ENCODE measurements at regions not wholly inside any gene's neighbourhood (a gene's known extent, or its start where the extent isn't known, plus 50 kb on each side); places are given as distances from the start of the nearest gene placed in this dataset.
A peak's percentile ranks its signal among the peaks of the same experiment; 100 is the strongest.

GRCh38 chr12:97943359-97943758 is 480.8 kb downstream of the RMST start:
- Histone ChIP-seq H2BK5ac (ENCODE audit: low read length) (no peak overlapping the region), H3K27me3 (ENCODE audit: insufficient read depth, low read length, poor library complexity) (no peaks in the 10 kb centered on the region), H2BK15ac (replicated peaks; ENCODE audit: low read depth) (no peak overlapping the region), H3K23ac (ENCODE audit: low read length) (no peak overlapping the region), H3K4me2 (ENCODE audit: low read length) (no peak overlapping the region), H3K79me1 (ENCODE audit: low read length) (no peaks in the 10 kb centered on the region), H2BK120ac (ENCODE audit: low read depth, low read length) (no peak overlapping the region), H2AK5ac (ENCODE audit: low read length) (no peak overlapping the region), H4K8ac (ENCODE audit: low read depth, low read length) (no peak overlapping the region), H3K36me3 (ENCODE audit: control insufficient read depth, insufficient read depth, low read length) (no peaks in the 10 kb centered on the region), H3K4me3 (ENCODE audit: low read length) (no peak overlapping the region), H3K56ac (ENCODE audit: low read length) (no peak overlapping the region), H3K4me1 (ENCODE audit: control insufficient read depth, low read depth, low read length) (no peaks in the 10 kb centered on the region), H3K27ac (ENCODE audit: low read depth, low read length) (no peak overlapping the region), H3K79me2 (ENCODE audit: control insufficient read depth, insufficient read depth, low read length) (no peaks in the 10 kb centered on the region), H4K5ac (ENCODE audit: low read length) (no peak overlapping the region), H3K4ac (ENCODE audit: low read depth, low read length) (no peak overlapping the region), H3K18ac (ENCODE audit: low read length) (no peak overlapping the region), H3K9ac (ENCODE audit: low read length) (no peak overlapping the region)
- DNase-seq, result no peak
- no CpG with 5 or more reads among the region's 1 CpG for WGBS (ENCODE audit: extremely low coverage, insufficient coverage, low lambda C conversion rate)

DNA sequence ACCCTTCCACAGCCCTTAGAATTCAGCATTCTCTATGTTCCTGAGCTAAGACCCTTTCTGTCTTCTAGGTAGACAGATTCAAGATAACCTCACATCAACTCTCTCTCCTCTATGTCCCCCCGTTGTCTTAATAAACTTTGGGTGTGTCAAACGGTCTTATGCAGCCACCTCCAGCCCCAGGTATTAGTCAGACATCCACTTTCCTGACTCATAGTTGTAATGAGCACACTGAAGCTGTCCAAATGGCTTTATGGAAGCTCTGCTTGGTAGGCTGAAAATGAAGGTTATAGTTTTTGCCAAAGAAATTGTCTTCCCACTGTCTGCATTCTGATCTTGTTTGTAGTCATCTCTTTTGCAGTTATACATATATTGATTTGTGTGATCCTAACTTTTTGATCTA is 482.0 kb downstream of the RMST start:
- no CpG with 5 or more reads among the region's 2 CpGs for WGBS (ENCODE audit: extremely low coverage, insufficient coverage, low lambda C conversion rate)

GRCh38 chr12:97946701-97947100 is 484.1 kb downstream of the RMST start:
- H3K27ac ChIP-seq (ENCODE audit: low read depth, low read length), result no peak overlapping the region
- no peak overlapping the region for H4K5ac ChIP-seq (ENCODE audit: low read length)

More for the DNA sequence above, 482.0 kb downstream of the RMST start:
- Histone ChIP-seq H2AK5ac (ENCODE audit: low read length) (no peak overlapping the region), H2BK5ac (ENCODE audit: low read length) (no peak overlapping the region), H3K27me3 (ENCODE audit: insufficient read depth, low read length, poor library complexity) (no peaks in the 10 kb centered on the region), H3K9ac (ENCODE audit: low read length) (no peak overlapping the region), H3K23ac (ENCODE audit: low read length) (no peak overlapping the region), H3K79me1 (ENCODE audit: low read length) (no peaks in the 10 kb centered on the region), H4K5ac (ENCODE audit: low read length) (no peak overlapping the region), H2BK120ac (ENCODE audit: low read depth, low read length) (no peak overlapping the region), H4K8ac (ENCODE audit: low read depth, low read length) (no peak overlapping the region), H3K27ac (ENCODE audit: low read depth, low read length) (no peak overlapping the region), H3K4me2 (ENCODE audit: low read length) (no peak overlapping the region), H3K18ac (ENCODE audit: low read length) (no peak overlapping the region), H3K4me3 (ENCODE audit: low read length) (no peak overlapping the region), H3K56ac (ENCODE audit: low read length) (no peak overlapping the region), H3K36me3 (ENCODE audit: control insufficient read depth, insufficient read depth, low read length) (no peaks in the 10 kb centered on the region), H3K79me2 (ENCODE audit: control insufficient read depth, insufficient read depth, low read length) (no peaks in the 10 kb centered on the region), H3K4ac (ENCODE audit: low read depth, low read length) (no peak overlapping the region), H2BK15ac (replicated peaks; ENCODE audit: low read depth) (no peak overlapping the region), H3K4me1 (ENCODE audit: control insufficient read depth, low read depth, low read length) (no peaks in the 10 kb centered on the region)
- DNase-seq, result no peak

DNA sequence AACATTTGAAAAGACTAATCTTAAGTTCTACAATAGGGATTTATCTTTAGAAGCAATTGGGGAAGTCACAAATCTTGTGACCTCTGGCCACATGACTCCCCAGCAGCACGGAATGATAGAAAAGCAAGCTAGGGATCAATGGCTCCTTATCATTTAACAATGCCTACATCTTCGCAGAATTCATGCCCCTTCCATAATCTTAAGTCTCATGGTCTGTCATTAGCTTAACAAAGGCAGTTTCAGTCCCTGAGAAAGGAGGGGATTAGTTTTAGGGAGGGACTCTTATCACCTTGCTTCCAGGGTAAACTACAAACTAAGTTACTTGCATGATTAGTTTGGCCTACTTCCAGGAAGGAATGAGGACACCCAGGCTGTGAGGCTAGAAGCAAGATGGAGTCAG is 486.0 kb downstream of the RMST start:
- peak; percentile 70 for DNase-seq
- Histone ChIP-seq H3K36me3 (ENCODE audit: control insufficient read depth, insufficient read depth, low read length) (no peaks in the 10 kb centered on the region), H2BK5ac (ENCODE audit: low read length) (no peak overlapping the region), H3K27ac (ENCODE audit: low read depth, low read length) (no peak overlapping the region), H3K4ac (ENCODE audit: low read depth, low read length) (no peak overlapping the region), H2AK5ac (ENCODE audit: low read length) (no peak overlapping the region), H3K56ac (ENCODE audit: low read length) (no peak overlapping the region), H3K27me3 (ENCODE audit: insufficient read depth, low read length, poor library complexity) (no peaks in the 10 kb centered on the region), H3K4me1 (ENCODE audit: control insufficient read depth, low read depth, low read length) (no peaks in the 10 kb centered on the region), H4K8ac (ENCODE audit: low read depth, low read length) (no peak overlapping the region), H4K5ac (ENCODE audit: low read length) (no peak overlapping the region), H3K4me3 (ENCODE audit: low read length) (no peak overlapping the region), H3K18ac (ENCODE audit: low read length) (no peak overlapping the region), H3K4me2 (ENCODE audit: low read length) (no peak overlapping the region), H3K23ac (ENCODE audit: low read length) (no peak overlapping the region), H3K79me1 (ENCODE audit: low read length) (no peaks in the 10 kb centered on the region), H3K9ac (ENCODE audit: low read length) (no peak overlapping the region), H3K79me2 (ENCODE audit: control insufficient read depth, insufficient read depth, low read length) (no peaks in the 10 kb centered on the region), H2BK120ac (ENCODE audit: low read depth, low read length) (no peak overlapping the region), H2BK15ac (replicated peaks; ENCODE audit: low read depth) (no peak overlapping the region)
- WGBS (ENCODE audit: extremely low coverage, insufficient coverage, low lambda C conversion rate), result no CpG with 5 or more reads among the region's 2 CpGs

More at GRCh38 chr12:97946701-97947100, 484.1 kb downstream of the RMST start:
- Histone ChIP-seq H3K27me3 (ENCODE audit: insufficient read depth, low read length, poor library complexity) (no peaks in the 10 kb centered on the region), H3K9ac (ENCODE audit: low read length) (no peak overlapping the region), H3K18ac (ENCODE audit: low read length) (no peak overlapping the region), H3K4me2 (ENCODE audit: low read length) (no peak overlapping the region), H2BK15ac (replicated peaks; ENCODE audit: low read depth) (no peak overlapping the region), H2AK5ac (ENCODE audit: low read length) (no peak overlapping the region), H3K23ac (ENCODE audit: low read length) (no peak overlapping the region), H3K79me1 (ENCODE audit: low read length) (no peaks in the 10 kb centered on the region), H3K4me1 (ENCODE audit: control insufficient read depth, low read depth, low read length) (no peaks in the 10 kb centered on the region), H3K79me2 (ENCODE audit: control insufficient read depth, insufficient read depth, low read length) (no peaks in the 10 kb centered on the region), H2BK5ac (ENCODE audit: low read length) (no peak overlapping the region), H3K4ac (ENCODE audit: low read depth, low read length) (no peak overlapping the region), H3K4me3 (ENCODE audit: low read length) (no peak overlapping the region), H2BK120ac (ENCODE audit: low read depth, low read length) (no peak overlapping the region), H4K8ac (ENCODE audit: low read depth, low read length) (no peak overlapping the region), H3K36me3 (ENCODE audit: control insufficient read depth, insufficient read depth, low read length) (no peaks in the 10 kb centered on the region), H3K56ac (ENCODE audit: low read length) (no peak overlapping the region)
- no peak for DNase-seq
- WGBS (ENCODE audit: extremely low coverage, insufficient coverage, low lambda C conversion rate), result no CpG with 5 or more reads among the region's 1 CpG

DNA sequence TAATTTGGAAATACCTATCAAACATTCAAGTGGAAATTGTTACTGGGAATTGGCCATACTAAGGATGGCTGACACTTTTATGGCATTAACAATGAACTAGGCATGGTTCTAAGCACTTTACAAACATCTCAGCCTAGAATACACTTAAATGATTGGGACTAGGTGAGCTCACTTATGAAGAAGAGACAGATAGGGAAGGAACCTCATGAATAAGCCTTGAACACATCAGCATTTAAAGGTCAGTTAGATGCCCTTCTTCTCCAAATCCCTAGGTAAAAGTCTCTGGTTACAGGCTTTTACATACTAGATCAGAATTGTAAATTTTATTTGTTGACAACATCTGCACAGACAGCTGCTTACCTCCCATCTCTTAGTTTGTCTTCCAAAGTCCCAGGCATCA is 488.6 kb downstream of the RMST start:
- Histone ChIP-seq H3K4me3 (ENCODE audit: low read length) (no peak overlapping the region), H3K18ac (ENCODE audit: low read length) (no peak overlapping the region), H2BK15ac (replicated peaks; ENCODE audit: low read depth) (no peak overlapping the region), H3K56ac (ENCODE audit: low read length) (no peak overlapping the region), H3K79me1 (ENCODE audit: low read length) (no peaks in the 10 kb centered on the region), H3K27ac (ENCODE audit: low read depth, low read length) (no peak overlapping the region), H3K4ac (ENCODE audit: low read depth, low read length) (no peak overlapping the region), H2BK120ac (ENCODE audit: low read depth, low read length) (no peak overlapping the region), H3K27me3 (ENCODE audit: insufficient read depth, low read length, poor library complexity) (no peaks in the 10 kb centered on the region), H2BK5ac (ENCODE audit: low read length) (no peak overlapping the region), H3K4me2 (ENCODE audit: low read length) (no peak overlapping the region), H3K23ac (ENCODE audit: low read length) (no peak overlapping the region), H4K5ac (ENCODE audit: low read length) (no peak overlapping the region), H2AK5ac (ENCODE audit: low read length) (no peak overlapping the region), H3K79me2 (ENCODE audit: control insufficient read depth, insufficient read depth, low read length) (no peaks in the 10 kb centered on the region), H3K4me1 (ENCODE audit: control insufficient read depth, low read depth, low read length) (no peaks in the 10 kb centered on the region), H3K9ac (ENCODE audit: low read length) (no peak overlapping the region), H3K36me3 (ENCODE audit: control insufficient read depth, insufficient read depth, low read length) (no peaks in the 10 kb centered on the region), H4K8ac (ENCODE audit: low read depth, low read length) (no peak overlapping the region)
- no peak for DNase-seq

- no peak overlapping the region for H2BK120ac ChIP-seq (ENCODE audit: low read depth, low read length)
- no peak overlapping the region for H3K27ac ChIP-seq (ENCODE audit: low read depth, low read length)
Measured at GRCh38 chr12:97951717-97952116, 489.1 kb downstream of the RMST start.

More at GRCh38 chr12:97951717-97952116, 489.1 kb downstream of the RMST start:
- Histone ChIP-seq H3K36me3 (ENCODE audit: control insufficient read depth, insufficient read depth, low read length) (no peaks in the 10 kb centered on the region), H3K56ac (ENCODE audit: low read length) (no peak overlapping the region), H3K4me2 (ENCODE audit: low read length) (no peak overlapping the region), H4K8ac (ENCODE audit: low read depth, low read length) (no peak overlapping the region), H3K18ac (ENCODE audit: low read length) (no peak overlapping the region), H3K4me1 (ENCODE audit: control insufficient read depth, low read depth, low read length) (no peaks in the 10 kb centered on the region), H4K5ac (ENCODE audit: low read length) (no peak overlapping the region), H3K9ac (ENCODE audit: low read length) (no peak overlapping the region), H2AK5ac (ENCODE audit: low read length) (no peak overlapping the region), H3K27me3 (ENCODE audit: insufficient read depth, low read length, poor library complexity) (no peaks in the 10 kb centered on the region), H3K23ac (ENCODE audit: low read length) (no peak overlapping the region), H3K79me2 (ENCODE audit: control insufficient read depth, insufficient read depth, low read length) (no peaks in the 10 kb centered on the region), H2BK15ac (replicated peaks; ENCODE audit: low read depth) (no peak overlapping the region), H3K79me1 (ENCODE audit: low read length) (no peaks in the 10 kb centered on the region), H3K4me3 (ENCODE audit: low read length) (no peak overlapping the region), H2BK5ac (ENCODE audit: low read length) (no peak overlapping the region), H3K4ac (ENCODE audit: low read depth, low read length) (no peak overlapping the region)
- DNase-seq, result no peak

Measured in mesendoderm (in vitro differentiated cells).